GM21529 (cell line): ENCODE measurements at regions not wholly inside any gene's neighbourhood (a gene's known extent, or its start where the extent isn't known, plus 50 kb on each side); places are given as distances from the start of the nearest gene placed in this dataset.

ENCODE experiments used
- ATAC-seq: cut with Tn5 transposase; IDR thresholded peaks from one replicate; pipeline ENCODE4 v1.9.1; 2021; ENCODE audit not compliant: unreplicated experiment

DNA sequence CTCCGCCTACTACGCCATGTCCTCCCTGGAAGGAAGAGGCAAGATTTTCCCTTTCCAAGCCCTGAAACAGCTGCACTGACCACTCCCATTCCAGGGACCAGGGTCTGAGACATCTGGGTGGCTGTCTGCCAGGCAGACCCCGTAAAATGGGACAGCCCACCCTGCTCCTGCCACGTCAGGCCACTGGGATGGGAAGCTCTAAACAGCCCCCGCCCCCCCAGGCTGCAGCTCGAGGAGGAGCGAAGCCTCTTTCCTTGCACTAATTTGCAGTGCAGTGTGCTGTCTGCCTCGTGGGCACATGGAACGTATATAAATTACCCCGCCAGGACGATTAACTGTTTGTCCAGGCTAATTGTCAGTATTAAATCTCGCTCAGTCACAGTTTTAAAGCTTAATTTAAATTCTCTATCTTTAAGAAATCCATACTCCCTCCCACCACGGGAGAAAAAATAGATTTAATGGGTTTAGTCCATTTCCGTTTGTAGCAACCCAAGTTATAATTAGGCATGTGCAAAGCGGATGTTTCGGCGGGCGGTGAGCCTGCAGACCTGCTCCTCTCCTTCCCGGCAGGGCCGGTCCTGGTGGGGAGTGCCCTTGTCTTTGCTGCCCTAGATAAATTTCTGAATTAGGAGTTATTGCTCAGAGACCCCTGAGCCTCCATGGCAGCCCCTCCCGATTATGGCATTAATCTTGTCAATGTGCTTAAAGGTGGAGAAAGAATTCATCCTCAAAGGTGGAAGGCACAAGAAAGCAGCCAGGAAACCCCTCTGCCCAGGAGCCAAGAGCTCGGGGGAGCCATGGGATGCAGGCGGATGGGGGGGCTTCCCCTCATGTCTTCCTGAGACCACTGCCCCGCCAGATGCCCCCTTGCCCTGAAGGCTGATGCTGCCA, 268.0 kb upstream of the TNRC6C start:
- no peak for ATAC-seq

DNA sequence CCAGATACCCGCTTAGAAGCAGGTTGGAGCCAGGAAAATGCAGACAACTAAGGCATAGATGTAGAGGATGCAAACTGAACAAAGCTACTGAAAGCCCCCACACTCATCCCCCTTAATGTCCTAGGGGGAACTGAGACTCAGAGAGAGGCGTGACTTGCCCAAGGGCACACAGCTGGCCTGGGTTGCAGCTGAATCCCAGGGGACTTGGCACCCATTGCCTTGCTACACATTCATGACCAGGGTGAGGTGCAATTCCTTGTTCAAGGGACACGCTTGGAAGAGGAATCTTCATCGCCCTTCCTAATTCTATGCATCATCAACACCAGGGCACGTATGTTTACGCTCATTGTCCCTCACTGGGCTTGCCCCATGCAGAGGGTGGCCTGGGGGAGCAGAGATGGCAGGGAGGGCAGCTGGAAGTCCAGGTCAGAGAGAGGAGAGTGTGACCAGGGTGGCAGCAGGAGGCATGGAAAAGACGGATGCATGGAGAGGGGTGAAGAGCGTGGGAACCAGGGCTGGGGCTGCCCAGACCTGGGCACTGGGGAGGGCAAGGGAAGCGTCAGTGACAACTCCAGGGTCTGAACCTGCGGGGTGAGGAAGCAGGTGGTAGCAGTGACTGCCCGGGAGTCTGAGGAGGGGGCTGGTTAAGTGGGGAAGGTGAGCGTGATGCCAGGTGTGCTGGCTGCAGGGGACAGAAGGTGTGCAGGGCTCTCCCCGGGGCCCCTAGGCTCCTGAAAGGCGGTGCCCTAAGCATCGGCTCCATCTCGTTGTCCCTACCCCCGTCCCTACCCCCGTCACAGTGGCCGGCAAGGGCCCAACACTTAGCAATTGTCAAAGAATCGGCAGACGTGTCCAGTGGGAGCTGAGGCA, 267.1 kb upstream of the TNRC6C start:
- ATAC-seq: no peak

DNA sequence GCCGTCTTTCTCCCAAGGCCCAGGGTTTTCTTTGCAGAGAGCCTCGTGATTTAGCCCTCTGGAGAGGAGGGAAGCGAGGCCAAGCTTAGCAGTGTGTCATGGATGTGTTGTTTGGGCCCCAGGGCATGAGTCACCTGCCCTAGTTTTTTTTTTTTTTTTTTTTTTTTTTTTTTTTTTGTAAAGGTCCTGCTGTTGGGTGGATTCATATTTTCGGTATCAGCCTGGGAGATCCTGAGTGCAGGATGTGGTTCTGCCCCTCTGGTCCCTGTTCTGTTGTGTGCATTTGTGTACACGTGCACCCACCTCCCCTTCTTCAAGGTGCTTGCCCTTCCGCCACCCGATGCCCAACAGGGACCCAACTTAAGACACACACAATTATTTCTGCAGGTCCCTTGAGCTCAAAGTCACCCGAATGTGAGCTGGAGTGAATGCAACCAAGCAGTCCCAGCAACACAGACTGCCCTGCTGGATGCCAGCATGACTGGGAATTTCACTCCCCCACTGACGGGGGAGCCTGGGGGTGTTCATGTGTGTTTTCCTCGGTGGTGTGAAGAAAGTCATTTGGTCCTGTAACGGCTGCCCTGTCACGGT, 265.8 kb upstream of the TNRC6C start:
- ATAC-seq: no peak

GRCh38 chr17:77693301-77693700, 265.2 kb upstream of the TNRC6C start:
- no peak for ATAC-seq

- ATAC-seq: no peak
Measured at GRCh38 chr17:77693776-77694175, 264.7 kb upstream of the TNRC6C start.

- no peak for ATAC-seq
Measured at GRCh38 chr17:77694391-77695363, 263.8 kb upstream of the TNRC6C start.

GRCh38 chr17:77695386-77695785, 263.1 kb upstream of the TNRC6C start:
- ATAC-seq: no peak

GRCh38 chr17:77696151-77696720, 262.3 kb upstream of the TNRC6C start:
- no peak for ATAC-seq

DNA sequence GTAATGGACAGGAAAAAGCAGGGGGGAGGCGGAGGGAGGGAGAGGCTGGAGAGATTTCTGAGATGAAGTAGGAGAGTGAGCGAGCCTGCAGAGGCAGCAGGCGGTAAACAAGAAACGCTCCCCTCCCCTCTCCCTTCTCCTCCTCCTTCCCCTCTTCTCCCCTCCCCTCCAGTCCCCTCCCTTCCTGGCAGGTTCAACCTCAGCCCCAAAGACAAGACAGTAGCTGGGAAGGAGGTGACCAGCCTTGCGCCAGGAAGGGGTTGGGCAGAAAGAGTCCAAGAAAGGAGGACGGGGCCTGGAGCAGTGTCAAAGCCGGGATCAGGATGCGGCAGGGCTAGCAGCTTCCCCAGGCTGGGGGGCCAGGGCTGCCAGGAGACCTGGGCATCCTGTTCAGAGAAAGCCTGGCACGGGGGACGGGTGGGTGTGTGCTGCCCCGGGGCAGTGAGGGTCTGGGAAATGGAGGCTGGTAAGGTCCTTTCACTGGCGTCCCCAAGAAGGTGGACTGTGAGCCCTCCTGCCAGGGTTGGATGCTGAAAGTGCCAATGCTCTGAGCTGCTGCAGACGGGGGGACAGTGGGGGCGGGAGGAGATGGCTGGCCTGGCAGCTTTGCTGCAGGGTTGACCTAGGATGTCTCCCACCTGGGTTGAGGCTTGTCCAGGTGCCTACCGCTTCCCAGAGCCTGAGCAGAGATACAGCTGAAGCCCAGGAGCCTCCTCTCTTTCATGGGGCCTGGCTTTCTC, 261.6 kb upstream of the TNRC6C start:
- ATAC-seq: no peak

DNA sequence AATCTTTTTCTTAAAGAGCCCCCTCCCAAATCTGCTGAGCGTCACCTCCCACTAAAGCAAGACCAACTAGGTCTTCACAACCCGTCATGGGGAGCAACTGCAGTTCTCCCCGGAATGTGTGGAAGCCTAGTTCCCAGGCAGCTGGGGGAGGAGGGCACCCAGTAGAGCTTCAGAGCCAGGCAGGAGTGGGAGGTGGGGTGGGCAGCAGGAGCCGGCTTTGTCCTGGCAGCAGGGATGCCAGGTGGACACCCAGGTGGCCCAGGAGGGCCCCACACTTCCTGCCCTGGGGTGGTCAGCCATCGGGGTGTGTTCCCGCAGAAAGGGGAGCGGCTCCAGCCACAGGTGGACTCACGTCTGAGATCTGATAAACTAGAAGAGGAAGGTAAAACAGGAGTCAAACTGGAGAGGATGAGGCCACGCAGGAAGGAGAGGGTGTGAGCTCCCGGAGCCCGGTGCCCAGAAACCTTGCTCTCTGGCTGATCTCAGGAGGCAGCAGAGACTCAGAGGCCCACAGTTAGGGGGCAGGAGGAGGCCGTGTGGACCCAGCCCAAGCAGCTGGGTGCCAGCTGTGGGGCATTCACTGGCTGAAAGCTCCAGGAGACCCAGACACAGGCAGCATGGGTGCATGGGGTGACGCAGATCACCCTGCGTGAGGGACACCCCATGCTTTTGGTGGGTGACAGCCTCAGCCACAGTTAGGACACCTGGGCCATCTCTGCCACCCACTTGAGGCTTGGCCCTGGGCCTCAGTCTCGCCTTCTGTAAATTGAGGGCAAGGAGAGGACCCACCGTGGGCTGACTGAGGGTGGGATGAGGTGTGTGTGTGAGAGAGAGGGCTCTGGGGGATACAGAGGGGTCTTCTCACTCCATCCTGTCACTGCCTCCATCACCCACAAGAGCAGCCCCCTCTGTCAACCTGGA, 260.8 kb upstream of the TNRC6C start:
- ATAC-seq: no peak

- ATAC-seq: no peak
Measured at GRCh38 chr17:77698903-77699623, 259.4 kb upstream of the TNRC6C start.

- no peak for ATAC-seq
Measured at GRCh38 chr17:77700165-77700881, 258.2 kb upstream of the TNRC6C start.

- no peak for ATAC-seq
Measured at GRCh38 chr17:77701996-77702395, 256.5 kb upstream of the TNRC6C start.

DNA sequence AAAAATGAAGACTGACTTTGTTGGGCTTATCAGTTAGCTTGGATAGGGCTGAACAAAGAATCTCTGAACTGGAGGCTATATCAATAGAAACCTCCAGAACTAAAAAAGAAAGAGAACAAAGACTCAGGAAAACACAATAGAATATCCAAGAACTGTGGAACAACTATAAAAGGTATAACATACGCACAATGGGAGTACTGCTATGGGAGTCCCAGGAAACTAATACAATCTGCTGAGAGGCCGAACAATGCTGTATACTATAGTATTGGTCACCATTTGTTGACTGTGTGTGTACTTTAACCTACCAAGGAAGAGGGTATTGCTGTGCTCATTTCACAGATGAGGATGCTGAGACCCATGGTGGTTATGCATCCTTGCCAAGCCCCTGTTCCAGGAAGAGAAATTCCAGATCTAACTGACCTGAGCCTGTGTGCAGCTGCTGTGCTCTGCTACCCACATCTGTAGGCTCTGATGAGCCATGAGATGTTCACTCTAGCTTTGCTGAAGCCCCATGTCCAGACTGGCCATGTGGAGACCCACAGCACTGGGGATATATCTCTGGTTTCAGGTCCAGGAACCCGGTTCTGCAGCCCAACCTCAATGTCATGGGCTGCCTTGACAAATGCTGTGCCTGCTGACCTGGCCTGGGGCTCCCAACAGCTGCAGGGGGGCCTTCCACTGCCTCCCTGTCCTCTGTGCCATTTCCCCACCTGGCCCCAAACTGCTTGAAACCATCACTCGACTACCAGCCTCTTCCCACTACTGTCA, 254.3 kb upstream of the TNRC6C start:
- ATAC-seq: no peak

DNA sequence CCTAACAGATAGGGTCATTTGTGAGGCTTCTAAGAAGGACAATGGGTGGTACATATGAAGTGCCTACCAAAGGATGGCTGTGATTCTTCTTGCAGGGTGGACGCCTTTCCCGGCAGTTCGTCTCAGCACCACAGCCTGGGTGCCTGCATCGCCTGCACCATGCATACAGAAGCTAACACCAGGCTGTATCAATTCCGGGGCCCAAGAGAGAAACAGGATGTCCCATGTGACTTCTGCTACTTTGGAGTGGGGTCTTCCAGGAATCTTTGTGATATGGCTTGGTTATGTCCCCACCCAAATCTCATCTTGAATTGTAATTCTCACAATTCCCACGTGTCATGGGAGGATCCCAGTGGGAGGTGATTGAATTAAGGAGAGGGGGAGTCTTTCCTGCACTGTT, 251.6 kb upstream of the TNRC6C start:
- ATAC-seq: no peak

GRCh38 chr17:77707546-77707945, 251.0 kb upstream of the TNRC6C start:
- ATAC-seq: no peak
